GM21390 (cell line): ENCODE measurements at regions not wholly inside any gene's neighbourhood (a gene's known extent, or its start where the extent isn't known, plus 50 kb on each side); places are given as distances from the start of the nearest gene placed in this dataset.

Experiments used
- ATAC-seq: cut with Tn5 transposase; IDR thresholded peaks from one replicate; pipeline ENCODE4 v1.9.1; 2021; ENCODE audit not compliant: unreplicated experiment

DNA sequence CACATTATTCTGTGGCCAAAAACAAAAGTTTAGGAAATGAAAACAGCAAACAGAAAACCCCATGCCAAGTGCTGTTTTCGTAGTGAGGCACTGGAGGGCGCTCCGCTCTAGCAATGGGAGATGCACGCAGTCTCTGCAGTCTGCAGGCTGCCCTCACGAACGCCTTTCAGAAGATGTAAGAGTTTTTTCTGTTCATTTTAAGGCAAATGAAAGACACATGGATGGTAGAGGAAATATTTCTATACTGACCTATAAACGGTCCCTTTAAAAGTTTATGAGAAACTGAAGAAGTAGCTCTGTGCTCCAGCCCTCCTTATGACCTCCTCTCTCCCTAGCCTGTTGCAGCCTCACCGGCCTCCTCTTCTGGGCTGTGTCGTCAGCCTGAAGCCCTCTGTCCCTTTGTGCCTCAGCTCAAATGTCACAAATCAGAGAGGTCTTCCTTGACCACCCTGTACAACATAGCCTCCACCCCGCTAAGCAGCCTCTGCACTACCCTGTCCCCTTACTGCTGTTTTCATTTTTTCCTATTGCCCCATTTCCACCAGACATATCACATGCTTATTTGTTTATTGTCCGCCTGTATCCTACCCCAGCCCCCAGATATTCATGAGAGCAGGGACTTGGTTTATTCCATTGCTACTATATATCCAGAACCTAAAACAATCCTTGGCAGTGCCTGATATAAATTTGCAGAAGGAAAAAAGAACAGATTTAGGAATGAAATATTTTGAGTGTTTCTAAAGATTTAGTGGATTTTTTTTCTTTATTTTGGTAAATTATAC is 116.4 kb downstream of the TM9SF2 start:
- no peak for ATAC-seq

DNA sequence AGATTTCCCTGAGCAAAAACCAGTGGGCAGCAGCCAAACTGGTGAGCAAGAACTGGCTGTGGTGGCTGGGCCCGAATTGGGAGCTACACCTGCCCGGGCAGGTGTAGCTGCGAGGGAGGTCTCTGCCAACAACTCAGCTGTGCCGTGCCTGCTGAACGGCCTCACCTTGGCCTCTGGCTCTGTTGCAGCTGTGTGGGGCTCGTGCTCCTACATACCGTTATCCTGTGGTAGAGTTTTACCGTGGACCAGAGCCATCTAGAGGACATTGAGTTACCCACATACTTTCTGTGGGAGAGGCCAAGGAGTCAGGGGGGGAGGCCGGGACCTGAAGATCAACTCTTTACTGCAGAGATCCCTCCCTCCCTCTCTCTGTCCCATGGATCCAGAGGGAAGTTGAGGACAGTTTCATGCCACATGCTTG is 113.2 kb downstream of the TM9SF2 start:
- peak; percentile 70 for ATAC-seq
